ENCODE measurements at regions not wholly inside any gene's neighbourhood (a gene's known extent, or its start where the extent isn't known, plus 50 kb on each side); places are given as distances from the start of the nearest gene placed in this dataset.

GRCh38 chr1:198084241-198084908 lies 72.4 kb upstream of the NEK7 start:
- FAIRE-seq (peak; percentile 41), DNase-seq (ENCODE audit: insufficient read length, low spot score) (no peak)
- TF ChIP-seq, protein P1, sequence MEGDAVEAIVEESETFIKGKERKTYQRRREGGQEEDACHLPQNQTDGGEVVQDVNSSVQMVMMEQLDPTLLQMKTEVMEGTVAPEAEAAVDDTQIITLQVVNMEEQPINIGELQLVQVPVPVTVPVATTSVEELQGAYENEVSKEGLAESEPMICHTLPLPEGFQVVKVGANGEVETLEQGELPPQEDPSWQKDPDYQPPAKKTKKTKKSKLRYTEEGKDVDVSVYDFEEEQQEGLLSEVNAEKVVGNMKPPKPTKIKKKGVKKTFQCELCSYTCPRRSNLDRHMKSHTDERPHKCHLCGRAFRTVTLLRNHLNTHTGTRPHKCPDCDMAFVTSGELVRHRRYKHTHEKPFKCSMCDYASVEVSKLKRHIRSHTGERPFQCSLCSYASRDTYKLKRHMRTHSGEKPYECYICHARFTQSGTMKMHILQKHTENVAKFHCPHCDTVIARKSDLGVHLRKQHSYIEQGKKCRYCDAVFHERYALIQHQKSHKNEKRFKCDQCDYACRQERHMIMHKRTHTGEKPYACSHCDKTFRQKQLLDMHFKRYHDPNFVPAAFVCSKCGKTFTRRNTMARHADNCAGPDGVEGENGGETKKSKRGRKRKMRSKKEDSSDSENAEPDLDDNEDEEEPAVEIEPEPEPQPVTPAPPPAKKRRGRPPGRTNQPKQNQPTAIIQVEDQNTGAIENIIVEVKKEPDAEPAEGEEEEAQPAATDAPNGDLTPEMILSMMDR (IDR thresholded peaks at IDR 0.05; ENCODE audit: insufficient read depth, missing control alignments), result no peak

DNA sequence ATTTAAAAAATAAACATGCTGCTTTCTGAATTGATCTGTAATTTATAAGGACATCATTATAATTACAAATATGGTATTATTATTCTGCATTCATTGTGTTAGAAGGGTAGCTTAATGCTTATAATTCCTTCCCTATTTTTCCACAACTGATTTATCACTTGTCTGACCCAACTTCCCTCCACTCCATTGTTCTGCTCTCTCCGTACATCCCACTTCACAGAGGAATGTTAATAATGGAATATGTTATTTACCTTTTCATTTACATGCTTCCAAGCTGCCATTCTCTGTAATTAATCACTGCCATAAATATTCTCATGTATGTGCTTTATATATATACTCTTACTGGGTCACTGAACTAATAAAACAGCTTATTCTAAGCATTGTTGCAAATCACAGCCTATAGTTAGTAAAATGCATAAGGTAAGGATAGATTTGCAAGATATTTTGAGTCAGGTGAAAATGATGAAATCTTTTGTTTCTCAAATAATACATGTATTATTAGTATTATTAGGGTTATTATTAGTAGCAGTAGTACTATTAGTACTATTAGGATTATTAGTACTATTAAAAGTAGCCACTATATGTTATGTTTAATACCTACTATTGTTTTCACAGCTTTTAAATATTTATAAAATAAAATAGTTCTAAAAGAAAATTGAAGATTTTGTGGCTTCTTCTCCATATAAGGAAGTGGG lies 70.6 kb upstream of the NEK7 start:
- TF ChIP-seq, protein P1 (IDR thresholded peaks at IDR 0.05; ENCODE audit: insufficient read depth, missing control alignments), result no peak
- peak; percentile 25 for FAIRE-seq
- DNase-seq (ENCODE audit: insufficient read length, low spot score), result no peak

DNA sequence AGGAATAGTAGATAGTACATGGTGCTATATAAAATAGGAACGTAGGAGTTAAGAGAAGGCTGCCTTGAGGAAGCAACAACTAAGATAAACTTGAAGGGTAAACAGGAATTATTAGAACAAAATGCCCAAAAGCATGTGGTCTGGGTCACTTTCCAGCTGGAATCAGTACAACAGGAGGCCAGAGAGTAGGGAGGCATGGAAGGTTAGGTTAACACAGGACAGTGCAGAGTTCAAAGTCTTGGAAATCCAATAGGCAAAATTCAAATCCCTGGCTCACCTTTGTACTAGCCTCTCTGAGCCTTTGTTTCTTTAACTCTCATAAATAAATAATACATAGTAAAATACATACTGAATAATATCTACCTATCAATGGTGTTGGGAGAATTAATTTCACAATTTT lies 69.0 kb upstream of the NEK7 start:
- no peak for FAIRE-seq
- TF ChIP-seq, protein P1 (IDR thresholded peaks at IDR 0.05; ENCODE audit: insufficient read depth, missing control alignments), result no peak
- no peak for DNase-seq (ENCODE audit: insufficient read length, low spot score)

DNA sequence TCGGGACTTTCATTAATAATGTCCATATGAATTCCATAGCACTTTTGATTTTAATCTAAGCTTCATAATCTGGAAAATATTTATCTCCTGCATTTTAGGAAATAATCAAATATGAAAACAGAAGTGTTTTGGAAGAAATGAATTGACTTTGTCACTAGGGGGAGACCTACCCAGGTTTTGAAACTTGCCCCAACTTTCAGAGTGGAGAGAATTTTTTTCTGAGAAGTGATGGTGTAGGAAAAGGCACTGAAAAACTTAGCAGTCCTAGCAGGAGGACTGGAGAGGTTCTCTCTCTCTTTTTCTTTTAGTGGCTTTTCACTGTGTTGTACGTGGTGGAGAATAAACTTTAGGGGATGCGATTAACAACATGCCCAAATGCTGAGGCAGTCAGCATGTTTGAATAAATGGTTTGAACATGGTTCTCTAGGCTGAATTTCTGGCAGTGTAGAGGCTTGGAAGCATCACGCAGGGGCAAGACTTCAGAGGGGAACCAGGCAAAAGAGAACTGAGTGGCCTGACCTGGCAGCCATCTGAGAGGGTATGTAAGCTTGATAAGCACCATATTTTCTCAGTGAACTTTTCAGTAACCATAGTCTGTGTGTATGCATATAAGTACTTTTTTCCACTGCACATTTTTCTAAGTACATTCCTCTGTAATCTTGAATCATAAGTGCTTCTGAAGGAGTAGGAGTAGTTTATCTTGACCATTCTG lies 68.3 kb upstream of the NEK7 start:
- FAIRE-seq, result no peak
- TF ChIP-seq, protein P1 (IDR thresholded peaks at IDR 0.05; ENCODE audit: insufficient read depth, missing control alignments), result peak; percentile 71
- no peak for DNase-seq (ENCODE audit: insufficient read length, low spot score)

DNA sequence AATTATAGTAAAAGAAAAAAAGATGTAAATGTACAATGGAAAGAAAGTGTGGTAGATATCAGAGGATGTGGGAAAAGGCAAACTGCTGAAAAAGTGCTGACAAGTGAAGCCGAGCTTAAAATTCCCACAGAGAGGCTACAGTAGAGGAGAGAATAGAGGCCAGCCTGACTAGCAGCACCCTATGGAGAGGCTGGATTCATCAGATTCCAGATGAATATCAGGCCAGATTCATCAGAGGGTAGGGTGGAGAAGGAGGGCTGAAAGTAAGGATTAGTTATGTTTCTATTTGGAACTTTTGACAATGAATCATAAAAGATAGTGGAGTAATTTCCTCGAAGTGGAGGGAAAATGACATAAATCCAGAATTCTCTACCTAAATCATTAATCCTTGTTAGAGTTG lies 60.4 kb upstream of the NEK7 start:
- TF ChIP-seq, protein P1 (IDR thresholded peaks at IDR 0.05; ENCODE audit: insufficient read depth, missing control alignments), result no peak
- no peak for FAIRE-seq
- no peak for DNase-seq (ENCODE audit: insufficient read length, low spot score)

DNA sequence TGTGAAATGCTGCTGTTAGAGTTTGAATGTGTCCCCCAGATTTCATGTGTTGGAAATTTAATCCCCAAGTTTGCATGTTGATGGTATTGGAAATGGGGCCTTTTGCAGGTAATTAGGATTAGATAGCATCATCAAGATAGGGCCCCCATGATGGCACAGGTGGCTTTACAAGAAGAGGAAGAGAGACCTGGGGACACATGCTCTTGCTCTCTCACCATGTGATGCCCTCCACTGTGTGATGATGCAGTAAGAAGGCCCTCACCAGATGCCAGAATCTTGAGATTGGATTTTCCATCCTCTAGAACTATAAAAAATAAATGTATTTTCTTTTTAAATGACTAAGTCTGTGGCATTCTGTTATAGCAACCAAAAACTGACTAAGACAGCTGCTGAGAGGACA lies 57.0 kb upstream of the NEK7 start:
- TF ChIP-seq, protein P1 (IDR thresholded peaks at IDR 0.05; ENCODE audit: insufficient read depth, missing control alignments), result no peak
- FAIRE-seq (no peak), DNase-seq (ENCODE audit: insufficient read length, low spot score) (no peak)

Data from D721Med (cell line).